ENCODE measurements at regions not wholly inside any gene's neighbourhood (a gene's known extent, or its start where the extent isn't known, plus 50 kb on each side); places are given as distances from the start of the nearest gene placed in this dataset.
"Not testable (repeated sequence)": the region's sequence is repeated elsewhere in the genome, so short reads cannot be mapped to it uniquely, and the experiment has no call there.

GRCh38 chr13:112263152-112263551 lies 113.0 kb upstream of the SPACA7 start:
- H3K4me1 ChIP-seq (ENCODE audit: insufficient read depth) = no peaks in the 10 kb centered on the region
- TF ChIP-seq EZH2 (IDR thresholded peaks at IDR 0.05; ENCODE audit: borderline replicate concordance) = no peak
- TF ChIP-seq CTCF (IDR thresholded peaks at IDR 0.05; ENCODE audit: poor library complexity) = no peak
- TF ChIP-seq EZH2phosphoT487 (IDR thresholded peaks at IDR 0.05; ENCODE audit: low read depth, severe bottlenecking, unreplicated experiment) = no peak
- WGBS (ENCODE audit: low lambda C conversion rate, missing lambda C conversion rate) = 86% methylated on average over 7 of the region's 7 CpGs

GRCh38 chr13:112267660-112268059 lies 108.5 kb upstream of the SPACA7 start:
- TF ChIP-seq CTCF (IDR thresholded peaks at IDR 0.05; ENCODE audit: poor library complexity) = no peak
- no peak for TF ChIP-seq EZH2 (IDR thresholded peaks at IDR 0.05; ENCODE audit: borderline replicate concordance)
- TF ChIP-seq EZH2phosphoT487 (IDR thresholded peaks at IDR 0.05; ENCODE audit: low read depth, severe bottlenecking, unreplicated experiment) = no peak
- WGBS (ENCODE audit: low lambda C conversion rate, missing lambda C conversion rate) = 70% methylated on average over 3 of the region's 3 CpGs

More at GRCh38 chr13:112263152-112263551, 113.0 kb upstream of the SPACA7 start:
- H3K27me3 ChIP-seq = peaks cover 46% of the 10 kb centered on the region
- H3K4me3 ChIP-seq = no peak overlapping the region
- H3K9me3 ChIP-seq (ENCODE audit: low read depth) = no peaks in the 10 kb centered on the region
- H4K20me1 ChIP-seq (ENCODE audit: insufficient read depth, poor library complexity, severe bottlenecking) = no peaks in the 10 kb centered on the region
- H3K9me2 ChIP-seq (replicated peaks; ENCODE audit: insufficient read depth) = no peaks in the 10 kb centered on the region
- no peak for DNase-seq (ENCODE audit: low spot score)
- no peaks in the 10 kb centered on the region for H3K36me3 ChIP-seq (replicated peaks; ENCODE audit: insufficient read depth, low read depth)
- no peak overlapping the region for H3K27ac ChIP-seq
- H2AFZ ChIP-seq = no peak overlapping the region
- no peaks in the 10 kb centered on the region for H3K79me2 ChIP-seq
- no peak overlapping the region for H3K4me2 ChIP-seq

GRCh38 chr13:112270951-112271350 lies 105.2 kb upstream of the SPACA7 start:
- Histone ChIP-seq H3K4me2 (no peak overlapping the region), H3K4me3 (no peak overlapping the region), H3K36me3 (replicated peaks; ENCODE audit: insufficient read depth, low read depth) (no peaks in the 10 kb centered on the region), H3K79me2 (no peaks in the 10 kb centered on the region), H2AFZ (no peak overlapping the region), H3K4me1 (ENCODE audit: insufficient read depth) (no peaks in the 10 kb centered on the region), H3K9me2 (replicated peaks; ENCODE audit: insufficient read depth) (no peaks in the 10 kb centered on the region), H3K27ac (no peak overlapping the region), H4K20me1 (ENCODE audit: insufficient read depth, poor library complexity, severe bottlenecking) (no peaks in the 10 kb centered on the region), H3K9me3 (ENCODE audit: low read depth) (no peaks in the 10 kb centered on the region), H3K27me3 (peaks cover 20% of the 10 kb centered on the region)
- DNase-seq (ENCODE audit: low spot score) = no peak
- no peak for TF ChIP-seq CTCF (IDR thresholded peaks at IDR 0.05; ENCODE audit: poor library complexity)
- TF ChIP-seq EZH2 (IDR thresholded peaks at IDR 0.05; ENCODE audit: borderline replicate concordance) = no peak
- TF ChIP-seq EZH2phosphoT487 (IDR thresholded peaks at IDR 0.05; ENCODE audit: low read depth, severe bottlenecking, unreplicated experiment) = no peak
- WGBS (ENCODE audit: low lambda C conversion rate, missing lambda C conversion rate) = 71% methylated on average over 2 of the region's 2 CpGs

More at GRCh38 chr13:112267660-112268059, 108.5 kb upstream of the SPACA7 start:
- Histone ChIP-seq H2AFZ (no peak overlapping the region), H3K9me3 (ENCODE audit: low read depth) (no peaks in the 10 kb centered on the region), H4K20me1 (ENCODE audit: insufficient read depth, poor library complexity, severe bottlenecking) (no peaks in the 10 kb centered on the region), H3K4me3 (no peak overlapping the region), H3K27ac (no peak overlapping the region), H3K4me1 (ENCODE audit: insufficient read depth) (no peaks in the 10 kb centered on the region), H3K4me2 (no peak overlapping the region), H3K79me2 (no peaks in the 10 kb centered on the region), H3K27me3 (peaks cover 37% of the 10 kb centered on the region), H3K9me2 (replicated peaks; ENCODE audit: insufficient read depth) (no peaks in the 10 kb centered on the region), H3K36me3 (replicated peaks; ENCODE audit: insufficient read depth, low read depth) (no peaks in the 10 kb centered on the region)
- no peak for DNase-seq (ENCODE audit: low spot score)

- not testable (repeated sequence) for H3K79me2 ChIP-seq; H3K9me2 ChIP-seq (replicated peaks; ENCODE audit: insufficient read depth); DNase-seq (ENCODE audit: low spot score); H3K36me3 ChIP-seq (replicated peaks; ENCODE audit: insufficient read depth, low read depth); H3K4me1 ChIP-seq (ENCODE audit: insufficient read depth); H3K4me2 ChIP-seq; H3K9me3 ChIP-seq (ENCODE audit: low read depth); H4K20me1 ChIP-seq (ENCODE audit: insufficient read depth, poor library complexity, severe bottlenecking); H3K4me3 ChIP-seq; H3K27ac ChIP-seq; H2AFZ ChIP-seq; H3K27me3 ChIP-seq
These were observed 89.4 kb upstream of the SPACA7 start for GRCh38 chr13:112286733-112287132.
